ENCODE measurements at regions not wholly inside any gene's neighbourhood (a gene's known extent, or its start where the extent isn't known, plus 50 kb on each side); places are given as distances from the start of the nearest gene placed in this dataset.
"Not testable (repeated sequence)": the region's sequence is repeated elsewhere in the genome, so short reads cannot be mapped to it uniquely, and the experiment has no call there.

DNA sequence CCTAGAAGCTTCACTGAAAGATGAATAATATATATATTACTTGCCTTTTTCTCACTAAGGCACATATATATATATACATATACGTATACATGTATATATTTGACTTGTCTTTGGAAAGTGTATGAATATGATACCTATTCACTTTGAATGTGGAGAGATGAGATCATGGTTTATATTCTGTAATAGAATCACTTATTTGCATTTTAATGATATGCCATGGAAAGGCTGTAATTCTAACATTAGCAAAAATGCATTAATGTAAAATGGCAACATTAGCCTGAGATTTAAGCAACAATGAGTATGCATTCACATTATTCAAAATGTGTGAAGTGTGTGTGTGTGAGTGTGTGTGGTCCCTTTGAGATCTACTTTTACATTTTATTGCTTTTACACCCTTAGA is 54.5 kb upstream of the PRKD1 start:
- DNase-seq (ENCODE audit: low read depth in 2 of 2), result no peak

DNA sequence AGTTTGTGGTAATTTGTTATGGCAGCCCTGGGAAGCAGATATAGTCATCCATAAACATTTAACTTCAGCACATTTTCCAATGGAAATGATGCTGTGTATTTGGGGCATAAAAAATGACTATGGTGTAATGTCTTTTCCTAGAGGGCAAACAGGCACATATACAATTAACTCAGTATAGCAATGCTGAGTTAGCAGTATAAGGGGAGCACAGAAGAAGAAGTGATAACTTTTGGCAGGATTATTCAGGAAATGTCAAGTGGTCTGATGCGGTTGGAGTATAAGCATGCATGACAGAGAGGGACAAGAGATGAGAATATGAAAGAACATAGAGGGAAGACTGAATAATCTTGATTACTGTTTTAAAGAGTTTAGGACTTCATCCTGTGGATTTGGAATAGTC is 55.3 kb upstream of the PRKD1 start:
- no peak for DNase-seq (ENCODE audit: low read depth in 2 of 2)

DNA sequence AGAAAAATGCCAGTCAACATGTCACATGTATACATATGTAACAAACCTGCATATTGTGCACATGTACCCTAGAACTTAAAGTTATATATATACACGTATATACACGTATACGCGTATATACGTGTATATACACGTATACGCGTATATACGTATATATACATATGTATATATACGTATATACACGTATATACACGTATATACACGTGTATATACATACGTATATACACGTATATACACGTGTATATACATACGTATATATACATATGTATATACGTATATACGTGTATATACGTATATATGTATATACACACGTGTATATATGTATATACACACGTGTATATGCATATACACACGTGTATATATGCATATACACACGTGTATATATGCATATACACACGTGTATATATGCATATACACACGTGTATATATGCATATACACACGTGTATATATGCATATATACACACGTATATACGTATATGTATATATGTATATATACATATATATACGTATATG is 62.8 kb upstream of the PRKD1 start:
- DNase-seq (ENCODE audit: low read depth in 2 of 2), result not testable (repeated sequence)

DNA sequence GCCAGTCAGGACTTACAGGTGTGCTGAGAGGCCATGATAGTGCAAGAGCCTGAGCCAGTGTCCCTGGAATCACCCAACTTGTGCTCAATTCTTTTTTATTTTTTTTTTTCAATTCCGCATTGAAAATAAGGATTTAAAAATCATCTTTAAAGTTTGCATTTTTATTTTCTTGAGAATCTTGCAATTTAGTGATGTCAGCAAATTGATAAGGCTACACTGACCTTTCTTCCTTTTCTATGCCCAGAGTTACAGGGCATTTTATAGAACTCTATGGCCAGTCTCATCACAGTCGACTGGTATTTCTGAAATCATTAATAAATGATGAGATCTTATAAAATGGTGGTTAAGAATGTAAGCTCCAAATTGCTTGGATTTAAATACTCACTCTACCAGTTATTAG is 63.3 kb upstream of the PRKD1 start:
- no peak for DNase-seq (ENCODE audit: low read depth in 2 of 2)

DNA sequence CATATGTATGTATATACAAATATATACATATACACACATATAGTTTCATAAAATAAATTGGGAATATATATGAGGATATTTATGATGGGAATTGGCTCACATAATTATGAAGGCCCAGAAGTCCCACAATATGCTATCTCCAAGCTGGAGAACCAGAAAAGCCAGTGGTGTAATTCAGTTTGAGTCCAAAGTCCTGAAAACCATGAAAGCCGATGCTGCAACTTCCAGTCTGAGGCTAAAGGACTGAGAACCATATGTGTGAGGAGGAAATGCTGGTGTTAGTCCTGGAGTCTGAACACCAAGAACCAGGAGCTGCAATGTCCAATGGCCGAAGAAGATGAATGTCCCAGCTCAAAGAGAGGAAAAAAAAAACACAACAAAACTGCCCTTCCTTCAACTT is 65.5 kb upstream of the PRKD1 start:
- no peak for DNase-seq (ENCODE audit: low read depth in 2 of 2)

DNA sequence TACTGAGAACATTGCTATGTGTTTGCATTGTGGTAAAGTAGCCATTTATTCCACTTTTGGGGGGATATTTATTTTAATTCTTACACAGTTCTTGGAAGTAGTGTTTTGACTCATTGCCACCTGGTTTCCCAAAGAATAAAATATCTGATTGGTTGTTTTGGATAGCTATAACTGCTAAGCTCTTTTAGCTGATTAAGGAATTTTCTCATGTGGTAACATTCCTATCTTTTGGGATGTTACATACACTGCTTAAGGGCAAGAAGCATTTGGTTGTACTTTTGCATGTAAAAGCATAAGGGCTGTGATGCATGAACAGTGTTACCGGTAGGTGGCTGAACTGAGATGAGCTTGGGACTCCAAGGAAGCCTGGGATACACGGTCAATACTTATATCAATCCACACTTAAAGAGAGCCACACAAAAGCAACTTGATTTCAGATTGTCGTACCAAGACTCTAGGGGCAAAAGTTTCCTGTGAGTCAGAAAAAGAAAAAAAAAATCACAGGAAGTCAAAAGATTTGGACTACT is 71.4 kb upstream of the PRKD1 start:
- DNase-seq (ENCODE audit: low read depth in 2 of 2), result no peak

DNA sequence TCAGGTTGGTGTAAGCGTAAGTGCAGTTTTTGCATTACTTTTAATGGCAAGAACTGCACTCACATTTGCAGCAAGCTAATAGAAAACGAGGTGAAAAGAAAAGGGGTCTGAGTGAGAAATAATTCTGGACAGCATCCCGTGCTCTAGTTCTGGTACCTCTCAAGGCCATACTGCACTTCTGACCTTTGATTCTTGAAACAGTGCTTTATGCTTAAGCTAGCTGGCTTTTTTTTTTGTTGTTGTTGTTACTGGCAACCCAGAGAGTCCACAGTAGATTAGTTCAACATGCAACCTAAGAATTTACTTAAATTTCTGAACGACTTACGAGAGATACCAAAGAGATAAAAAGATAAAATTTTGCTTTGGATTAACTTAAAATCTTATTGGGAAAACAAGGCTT is 75.2 kb upstream of the PRKD1 start:
- DNase-seq (ENCODE audit: low read depth in 2 of 2), result no peak

DNA sequence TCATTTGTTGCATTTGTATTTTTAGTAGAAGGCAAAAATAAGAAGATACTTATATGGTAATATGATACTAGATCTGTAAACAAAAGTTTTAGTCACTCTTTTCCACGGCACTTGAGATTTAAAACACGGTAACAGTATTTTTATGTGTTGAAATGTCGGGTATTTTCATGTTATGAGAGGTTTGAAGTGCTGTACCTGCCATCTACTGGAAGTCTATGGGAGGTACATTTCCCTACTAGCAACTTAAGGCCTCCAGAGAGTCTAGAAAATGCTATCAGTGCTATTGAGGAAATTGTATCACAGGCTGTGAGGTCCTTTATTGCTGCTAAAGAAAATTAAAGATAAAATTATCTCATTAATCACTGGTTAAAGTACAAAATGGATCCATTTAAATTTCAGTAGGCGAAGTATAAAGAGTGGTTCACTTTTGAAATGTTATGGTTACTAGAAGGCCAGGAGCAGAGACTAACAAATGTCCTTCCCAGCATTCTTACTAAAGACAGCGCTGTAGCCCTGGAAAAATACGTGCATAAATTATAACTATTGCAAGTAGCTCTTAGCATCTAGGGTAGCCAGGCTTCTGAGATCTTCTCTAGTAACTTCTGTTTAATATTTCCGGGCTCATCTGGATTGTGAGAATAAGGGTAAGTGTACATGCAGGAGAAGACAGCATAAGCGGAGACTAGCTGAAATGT is 77.6 kb upstream of the PRKD1 start:
- no peak for DNase-seq (ENCODE audit: low read depth in 2 of 2)

DNA sequence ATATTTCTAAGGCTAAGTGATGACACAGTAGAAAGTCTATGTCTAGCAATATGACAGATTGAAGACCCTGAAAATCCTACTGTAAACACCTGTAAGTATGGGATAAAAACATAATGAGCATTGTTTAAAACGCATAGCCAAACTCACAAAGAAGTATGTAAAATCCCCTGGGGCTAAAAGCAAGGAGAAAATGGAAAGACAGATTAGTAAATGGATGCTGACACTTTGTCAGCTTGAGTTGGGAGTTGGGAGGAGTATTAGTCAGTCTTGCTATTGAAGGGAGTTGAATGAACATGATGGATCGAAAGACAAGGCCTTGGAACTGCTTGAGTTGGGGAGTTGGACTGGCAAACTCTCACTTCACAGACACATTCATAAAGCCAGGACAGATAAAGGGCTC is 79.0 kb upstream of the PRKD1 start:
- DNase-seq (ENCODE audit: low read depth in 2 of 2), result no peak

DNA sequence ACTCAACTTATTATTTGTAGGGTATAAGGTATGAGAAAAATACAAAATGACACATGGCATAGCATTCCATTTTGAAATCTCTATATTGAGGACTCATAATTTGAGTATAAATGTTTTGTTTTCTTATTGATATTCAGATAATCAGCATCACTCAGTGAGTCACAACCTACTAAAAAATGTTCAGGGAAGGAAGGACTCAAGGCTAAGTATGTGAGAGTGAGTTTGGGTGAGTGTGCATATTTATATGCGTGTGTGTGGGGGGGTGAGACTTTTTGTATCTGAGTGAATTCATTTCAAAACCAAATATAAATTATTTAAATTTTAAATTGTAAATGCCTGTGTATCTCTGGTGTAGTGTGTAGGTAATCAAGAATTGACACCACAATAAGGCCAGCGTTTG is 87.8 kb upstream of the PRKD1 start:
- DNase-seq (ENCODE audit: low read depth in 2 of 2), result no peak

DNA sequence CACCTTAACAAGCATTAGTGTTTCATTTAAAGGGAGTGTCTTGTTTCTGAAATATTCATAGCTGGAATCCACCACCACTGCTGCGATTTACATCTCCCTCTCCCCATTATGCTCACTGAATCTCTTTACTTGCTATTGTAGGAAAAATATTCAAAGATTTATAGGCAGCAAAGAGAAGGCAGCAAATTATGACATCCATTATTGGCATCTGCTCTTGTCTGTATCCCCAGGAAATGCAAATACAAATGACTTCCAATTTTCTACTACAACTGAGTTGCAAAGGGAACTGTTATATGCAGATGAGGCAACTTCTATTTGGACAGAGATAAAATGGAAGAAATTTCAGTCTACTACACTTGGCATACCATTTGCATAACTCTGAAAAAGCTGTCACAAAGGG is 88.4 kb upstream of the PRKD1 start:
- DNase-seq (ENCODE audit: low read depth in 2 of 2), result no peak

DNA sequence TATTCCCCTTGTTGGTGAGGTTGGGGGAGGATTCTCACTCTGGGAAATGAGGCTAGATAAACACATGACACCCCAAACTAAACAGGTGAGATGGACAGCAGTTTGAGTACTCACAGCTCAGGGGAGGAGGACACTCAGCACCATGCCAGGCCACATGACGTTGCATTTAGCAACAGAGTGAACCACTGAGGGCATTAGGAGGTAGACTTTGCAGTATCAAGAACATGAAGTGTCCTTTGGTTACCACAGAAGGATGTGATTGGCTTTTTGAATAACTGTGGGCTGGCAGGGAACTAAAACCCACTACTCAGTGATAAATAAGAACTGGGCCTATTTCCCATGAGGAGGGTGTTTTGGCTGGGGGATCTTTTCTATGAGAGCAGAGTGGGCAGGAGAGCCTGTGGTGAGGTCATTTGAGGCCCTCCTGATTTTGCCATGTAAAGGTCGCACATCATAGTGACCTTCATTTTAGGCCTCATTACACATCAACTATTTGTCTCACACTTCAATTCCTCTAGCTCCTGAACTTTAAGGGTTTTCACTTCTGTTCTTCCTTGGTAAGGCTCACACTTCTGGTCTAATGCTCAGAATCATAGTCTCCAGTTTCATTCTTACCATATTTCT is 89.8 kb upstream of the PRKD1 start:
- no peak for DNase-seq (ENCODE audit: low read depth in 2 of 2)

DNA sequence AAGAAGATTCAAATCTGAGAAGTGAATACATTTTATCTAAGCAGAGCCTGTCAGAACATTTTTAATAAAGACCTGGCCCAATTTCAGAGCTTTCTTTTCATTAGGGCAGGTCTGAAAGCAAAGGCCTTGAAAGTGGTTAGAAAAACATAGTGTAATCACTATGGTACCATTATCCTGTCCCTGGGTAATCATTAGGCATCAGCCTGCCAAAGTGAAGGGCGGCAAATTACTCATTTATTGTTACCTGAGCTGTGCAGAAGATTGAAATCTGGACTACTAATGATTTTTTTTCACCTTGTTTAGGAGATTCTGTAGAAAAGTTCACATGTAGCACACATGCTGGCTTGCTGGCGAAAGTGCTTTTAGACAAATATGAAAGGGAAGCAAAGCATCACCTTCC is 92.6 kb upstream of the PRKD1 start:
- DNase-seq (ENCODE audit: low read depth in 2 of 2), result no peak

DNA sequence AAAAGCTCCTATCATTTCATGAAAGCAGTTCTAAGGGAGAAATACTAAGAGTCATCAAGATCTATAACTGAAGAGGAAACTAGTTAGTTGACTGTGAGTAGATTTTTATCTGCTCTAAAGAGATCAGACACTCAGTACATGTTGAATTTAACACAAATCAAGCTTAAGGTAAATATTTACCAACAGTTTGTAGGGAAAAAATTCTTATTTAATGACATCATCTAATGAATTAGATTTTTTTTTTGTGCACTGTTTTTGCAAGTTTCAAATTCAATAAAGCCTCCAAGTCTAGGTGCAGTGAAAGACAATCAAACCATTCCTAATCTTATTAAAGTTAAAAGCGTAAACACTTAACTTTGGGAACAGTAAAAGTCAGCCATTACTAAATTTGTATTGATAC is 93.0 kb upstream of the PRKD1 start:
- no peak for DNase-seq (ENCODE audit: low read depth in 2 of 2)

DNA sequence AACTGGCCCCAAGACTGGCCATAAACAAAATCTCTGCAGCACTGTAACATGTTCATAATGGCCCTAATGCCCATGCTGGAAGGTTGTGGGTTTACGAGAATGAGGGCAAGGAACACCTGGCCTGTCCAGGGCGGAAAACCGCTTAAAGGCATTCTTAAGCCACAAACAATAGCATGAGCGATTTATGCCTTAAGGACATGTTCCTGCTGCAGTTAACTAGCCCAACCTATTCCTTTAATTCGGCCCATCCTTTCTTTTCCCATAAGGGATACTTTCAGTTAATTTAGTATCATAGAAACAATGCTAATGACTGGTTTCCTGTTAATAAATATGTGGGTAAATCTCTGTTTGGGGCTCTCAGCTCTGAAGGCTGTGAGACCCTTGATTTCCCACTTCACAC is 95.7 kb upstream of the PRKD1 start:
- DNase-seq (ENCODE audit: low read depth in 2 of 2), result not testable (repeated sequence)

DNA sequence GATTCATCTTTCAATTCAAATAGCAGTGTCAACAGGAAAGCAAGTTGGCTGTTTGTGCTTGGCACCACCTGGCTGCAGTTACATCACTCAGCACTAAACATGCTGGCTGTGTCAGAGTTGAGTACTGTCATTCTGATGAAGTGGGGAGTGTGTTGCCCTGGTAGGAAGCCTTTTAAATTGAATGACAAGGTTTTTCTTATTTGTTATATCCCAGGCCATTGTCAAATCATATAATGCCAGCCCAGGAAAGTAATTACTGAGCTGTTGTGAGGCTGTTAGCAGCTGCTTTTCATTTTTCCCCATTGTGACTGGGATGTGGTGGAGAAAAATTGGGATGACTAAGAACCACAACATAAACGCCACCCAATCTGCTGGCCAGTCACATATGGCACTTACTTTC is 106.5 kb upstream of the PRKD1 start:
- DNase-seq (ENCODE audit: low read depth in 2 of 2), result no peak

DNA sequence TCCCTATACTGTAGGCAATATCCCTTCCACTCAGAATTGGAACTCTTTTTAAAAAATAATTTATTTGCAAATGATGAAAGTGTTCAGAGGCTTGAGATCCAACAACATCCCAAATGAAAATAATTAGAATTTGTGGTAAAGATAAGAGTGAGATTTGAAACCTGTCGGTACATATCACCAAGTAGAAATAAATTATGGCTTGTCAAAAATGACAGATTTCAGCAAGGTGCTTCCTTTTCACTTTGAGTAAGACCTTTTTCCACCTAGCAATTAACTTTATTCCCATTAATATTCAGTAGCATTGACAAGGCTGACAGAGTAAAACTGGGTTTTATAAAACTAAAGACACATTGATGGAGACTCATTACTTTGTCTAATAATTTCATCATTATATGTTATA is 107.7 kb upstream of the PRKD1 start:
- DNase-seq (ENCODE audit: low read depth in 2 of 2), result no peak

DNA sequence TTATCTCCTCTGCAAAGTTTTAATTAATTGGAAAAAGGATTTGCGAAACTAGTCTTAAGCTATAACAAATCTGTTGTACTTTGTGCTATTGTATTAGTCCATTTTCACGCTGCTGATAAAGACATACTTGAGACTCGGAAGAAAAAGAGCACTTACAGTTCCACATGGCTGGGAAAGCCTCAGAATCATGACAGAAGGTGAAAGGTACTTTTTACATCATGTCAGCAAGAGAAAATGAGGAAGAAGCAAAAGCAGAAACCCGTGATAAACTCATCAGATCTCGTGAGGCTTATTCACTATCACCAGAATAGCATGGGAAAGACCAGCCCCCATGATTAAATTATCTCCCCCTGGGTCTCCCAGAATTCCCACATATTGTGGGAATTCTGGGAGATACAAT is 118.1 kb upstream of the PRKD1 start:
- no peak for DNase-seq (ENCODE audit: low read depth in 2 of 2)

DNA sequence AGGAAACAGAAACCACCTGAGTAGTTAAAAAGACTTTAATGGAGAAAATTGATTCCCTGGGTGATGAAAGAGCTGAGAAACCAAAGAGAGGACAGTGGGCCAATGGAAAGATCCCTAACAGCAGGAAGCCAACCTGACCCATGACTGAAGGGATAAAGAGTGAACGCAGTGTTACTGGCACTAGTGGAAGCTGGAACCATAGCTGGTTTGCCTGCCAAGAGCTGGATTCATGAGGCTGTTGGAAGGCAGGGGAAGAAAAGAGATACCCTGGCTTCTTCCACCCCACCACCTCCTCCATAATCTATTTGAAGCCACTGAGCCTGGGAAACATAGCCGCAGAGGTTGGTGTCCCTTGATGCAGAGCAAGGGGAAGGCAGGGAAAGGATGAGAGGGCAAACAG is 125.5 kb upstream of the PRKD1 start:
- DNase-seq (ENCODE audit: low read depth in 2 of 2), result no peak

DNA sequence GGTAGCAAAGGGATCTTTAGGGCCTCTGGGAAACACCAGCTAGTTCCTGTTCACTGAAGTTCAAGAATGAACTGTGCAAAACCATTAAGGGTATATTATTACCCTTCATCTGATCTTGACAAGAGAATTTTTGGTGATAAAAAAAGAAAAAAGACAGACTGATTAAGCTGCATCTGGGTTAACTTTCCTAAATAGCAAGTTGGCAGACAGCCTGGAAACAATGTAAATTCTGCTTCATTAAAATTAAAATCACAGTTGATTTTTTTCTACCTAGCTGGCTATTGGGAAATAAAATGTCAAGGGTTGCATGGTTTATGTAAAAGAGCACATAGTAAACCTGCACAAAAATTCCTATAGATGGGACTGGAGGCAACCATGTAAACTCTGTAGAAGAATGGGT is 126.6 kb upstream of the PRKD1 start:
- DNase-seq (ENCODE audit: low read depth in 2 of 2), result no peak

DNA sequence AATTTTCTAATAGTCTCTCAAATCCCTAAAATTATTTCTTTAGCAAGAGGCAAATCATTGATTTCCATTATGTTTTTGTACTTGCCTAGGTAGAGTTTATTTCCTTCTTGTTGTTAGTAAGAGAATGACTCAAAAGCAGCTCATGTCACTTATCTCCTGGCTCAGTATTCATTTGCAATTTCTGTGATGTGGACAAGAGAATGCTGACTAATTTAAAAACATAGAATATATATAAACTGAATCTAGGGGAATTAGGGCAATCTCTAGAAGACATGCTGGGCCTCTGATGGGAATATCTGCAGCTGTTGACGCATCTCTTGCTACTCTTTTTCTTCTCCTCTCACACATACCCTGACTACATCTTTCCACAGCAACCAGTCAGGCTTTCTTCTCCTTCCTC is 130.8 kb upstream of the PRKD1 start:
- DNase-seq (ENCODE audit: low read depth in 2 of 2), result no peak

DNA sequence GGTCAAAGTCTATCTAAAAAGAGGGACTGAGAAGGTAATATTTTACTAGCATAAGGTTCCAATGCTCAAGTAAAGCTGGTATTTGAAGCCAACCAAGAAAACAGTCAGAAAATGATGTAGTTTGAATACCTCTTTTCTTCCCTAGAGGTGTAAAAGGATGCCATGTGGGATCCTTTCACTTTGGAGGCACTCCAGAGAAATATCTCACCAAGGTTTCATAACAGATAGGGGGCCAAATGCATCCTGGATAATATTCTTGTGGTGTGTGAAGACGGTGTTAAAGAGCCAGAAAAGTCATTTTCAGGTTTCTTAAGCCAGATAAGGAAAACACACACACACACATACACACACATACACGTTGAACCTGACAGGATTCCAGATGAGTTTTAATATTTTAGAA is 136.1 kb upstream of the PRKD1 start:
- DNase-seq (ENCODE audit: low read depth in 2 of 2), result no peak

DNA sequence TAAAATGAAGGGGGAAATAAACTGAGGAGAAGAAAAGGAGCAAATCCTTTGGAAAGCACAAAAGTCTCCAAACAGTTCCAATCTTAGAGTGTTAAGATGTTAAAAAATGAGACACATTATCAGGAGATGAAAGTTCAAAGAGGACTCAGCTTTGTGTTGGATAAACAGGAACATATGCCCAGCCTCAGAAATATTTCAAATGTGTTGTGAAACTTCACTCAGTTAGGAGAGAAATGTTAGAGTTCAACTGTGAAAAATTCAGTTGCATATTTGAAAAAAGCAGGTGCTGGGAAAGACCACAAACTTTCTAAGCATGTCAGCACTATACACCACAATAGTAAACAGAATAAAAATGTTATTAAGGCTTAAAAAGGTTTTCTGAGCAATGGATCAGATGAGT is 136.8 kb upstream of the PRKD1 start:
- DNase-seq (ENCODE audit: low read depth in 2 of 2), result no peak

DNA sequence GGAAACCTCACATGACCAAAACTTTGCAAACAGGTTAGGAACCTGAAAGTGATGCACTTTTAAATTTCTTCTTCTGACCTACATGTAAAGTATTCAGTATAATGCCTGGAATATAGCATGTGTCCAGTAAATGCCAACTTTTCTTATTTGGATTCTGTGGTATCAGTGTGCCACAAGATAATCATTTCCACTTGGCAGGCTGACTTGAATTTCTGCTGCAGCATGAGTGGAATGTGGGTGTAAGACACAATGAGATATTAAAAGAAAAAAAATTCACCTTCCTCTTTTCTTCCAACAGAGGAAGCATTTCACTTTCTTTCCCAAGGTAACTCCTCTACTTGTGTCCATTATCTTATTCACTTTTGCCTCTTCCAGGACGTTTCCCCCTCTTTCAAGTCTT is 141.9 kb upstream of the PRKD1 start:
- DNase-seq (ENCODE audit: low read depth in 2 of 2), result no peak

All from stimulated activated CD4-positive, alpha-beta T cell treated with anti-CD3 and anti-CD28 coated beads, Interleukin-1b, Interleukin-23, amount 100 ng/mL, for 4 hours (primary cell).